ENCODE measurements at regions not wholly inside any gene's neighbourhood (a gene's known extent, or its start where the extent isn't known, plus 50 kb on each side); places are given as distances from the start of the nearest gene placed in this dataset.

- no peak overlapping the region for H3K9ac ChIP-seq
- no peaks in the 10 kb centered on the region for H3K27me3 ChIP-seq
- H3K36me3 ChIP-seq, result no peaks in the 10 kb centered on the region
- H4K20me1 ChIP-seq, result no peaks in the 10 kb centered on the region
- H3K4me3 ChIP-seq, result no peak overlapping the region
- H3K27ac ChIP-seq, result no peak overlapping the region
- H3K4me2 ChIP-seq, result no peak overlapping the region
- H3K4me1 ChIP-seq, result no peaks in the 10 kb centered on the region
- TF ChIP-seq Cebpa-rat (IDR thresholded peaks at IDR 0.05), result no peak
- H3K9me3 ChIP-seq, result no peaks in the 10 kb centered on the region
These were observed 277.0 kb downstream of the CDH2 start for GRCh38 chr18:27899893-27900292.

- H3K27me3 ChIP-seq, result no peaks in the 10 kb centered on the region
These were observed 282.2 kb downstream of the CDH2 start for GRCh38 chr18:27894746-27895145.

GRCh38 chr18:27887711-27888495 lies 289.0 kb downstream of the CDH2 start:
- H3K36me3 ChIP-seq, result no peaks in the 10 kb centered on the region
- no peaks in the 10 kb centered on the region for H3K27me3 ChIP-seq
- H3K9me3 ChIP-seq, result no peaks in the 10 kb centered on the region
- H4K20me1 ChIP-seq, result no peaks in the 10 kb centered on the region
- H3K27ac ChIP-seq, result no peak overlapping the region
- H3K4me2 ChIP-seq, result no peak overlapping the region
- no peak for TF ChIP-seq Cebpa-rat (IDR thresholded peaks at IDR 0.05)
- no peak overlapping the region for H3K9ac ChIP-seq
- no peaks in the 10 kb centered on the region for H3K4me1 ChIP-seq
- no peak overlapping the region for H3K4me3 ChIP-seq

More at GRCh38 chr18:27894746-27895145, 282.2 kb downstream of the CDH2 start:
- no peaks in the 10 kb centered on the region for H3K36me3 ChIP-seq
- no peaks in the 10 kb centered on the region for H4K20me1 ChIP-seq
- H3K4me2 ChIP-seq, result no peak overlapping the region
- no peaks in the 10 kb centered on the region for H3K4me1 ChIP-seq
- no peaks in the 10 kb centered on the region for H3K9me3 ChIP-seq
- H3K4me3 ChIP-seq, result no peak overlapping the region
- TF ChIP-seq Cebpa-rat (IDR thresholded peaks at IDR 0.05), result no peak
- no peak overlapping the region for H3K9ac ChIP-seq
- H3K27ac ChIP-seq, result no peak overlapping the region

GRCh38 chr18:27887287-27887686 lies 289.6 kb downstream of the CDH2 start:
- H3K9ac ChIP-seq, result no peak overlapping the region
- H3K4me2 ChIP-seq, result no peak overlapping the region
- H4K20me1 ChIP-seq, result no peaks in the 10 kb centered on the region
- H3K4me1 ChIP-seq, result no peaks in the 10 kb centered on the region
- no peaks in the 10 kb centered on the region for H3K9me3 ChIP-seq
- H3K27me3 ChIP-seq, result no peaks in the 10 kb centered on the region
- TF ChIP-seq Cebpa-rat (IDR thresholded peaks at IDR 0.05), result no peak
- no peak overlapping the region for H3K27ac ChIP-seq
- no peak overlapping the region for H3K4me3 ChIP-seq
- no peaks in the 10 kb centered on the region for H3K36me3 ChIP-seq

GRCh38 chr18:27879540-27879939 lies 297.4 kb downstream of the CDH2 start:
- Histone ChIP-seq H3K27me3 (no peaks in the 10 kb centered on the region), H3K9me3 (no peaks in the 10 kb centered on the region), H3K36me3 (no peaks in the 10 kb centered on the region), H3K4me2 (no peak overlapping the region), H3K9ac (no peak overlapping the region), H4K20me1 (no peaks in the 10 kb centered on the region), H3K4me1 (no peaks in the 10 kb centered on the region), H3K4me3 (no peak overlapping the region), H3K27ac (no peak overlapping the region)
- TF ChIP-seq Cebpa-rat (IDR thresholded peaks at IDR 0.05), result no peak

GRCh38 chr18:27871726-27872125 lies 305.2 kb downstream of the CDH2 start:
- Histone ChIP-seq H3K4me1 (no peaks in the 10 kb centered on the region), H3K4me3 (no peak overlapping the region), H3K9me3 (no peaks in the 10 kb centered on the region), H3K27ac (no peak overlapping the region), H3K4me2 (no peak overlapping the region), H3K27me3 (no peaks in the 10 kb centered on the region), H4K20me1 (no peaks in the 10 kb centered on the region), H3K36me3 (no peaks in the 10 kb centered on the region), H3K9ac (no peak overlapping the region)
- no peak for TF ChIP-seq Cebpa-rat (IDR thresholded peaks at IDR 0.05)

GRCh38 chr18:27869735-27870134 lies 307.2 kb downstream of the CDH2 start:
- Histone ChIP-seq H3K27me3 (no peaks in the 10 kb centered on the region), H3K4me2 (no peak overlapping the region), H3K36me3 (no peaks in the 10 kb centered on the region), H3K9me3 (no peaks in the 10 kb centered on the region), H3K9ac (no peak overlapping the region), H3K4me1 (no peaks in the 10 kb centered on the region), H3K27ac (no peak overlapping the region), H3K4me3 (no peak overlapping the region), H4K20me1 (no peaks in the 10 kb centered on the region)
- TF ChIP-seq Cebpa-rat (IDR thresholded peaks at IDR 0.05), result no peak

- no peak for TF ChIP-seq Cebpa-rat (IDR thresholded peaks at IDR 0.05)
- Histone ChIP-seq H3K4me3 (no peak overlapping the region), H3K9ac (no peak overlapping the region), H3K27me3 (no peaks in the 10 kb centered on the region), H3K27ac (no peak overlapping the region), H3K4me2 (no peak overlapping the region), H4K20me1 (no peaks in the 10 kb centered on the region), H3K4me1 (0 out of 2 replicates have a peak, but pooled peaks cover 5% of the 10 kb centered on the region), H3K36me3 (no peaks in the 10 kb centered on the region), H3K9me3 (no peaks in the 10 kb centered on the region)
These were observed 311.5 kb downstream of the CDH2 start for GRCh38 chr18:27865431-27865830.

GRCh38 chr18:27863780-27864430 lies 313.0 kb downstream of the CDH2 start:
- H3K27me3 ChIP-seq, result no peaks in the 10 kb centered on the region
- no peaks in the 10 kb centered on the region for H3K9me3 ChIP-seq
- no peak overlapping the region for H3K27ac ChIP-seq
- H3K4me2 ChIP-seq, result no peak overlapping the region
- H3K36me3 ChIP-seq, result no peaks in the 10 kb centered on the region
- H3K4me1 ChIP-seq, result 0 out of 2 replicates have a peak, but pooled peaks cover 10% of the 10 kb centered on the region
- no peak for TF ChIP-seq Cebpa-rat (IDR thresholded peaks at IDR 0.05)
- no peak overlapping the region for H3K9ac ChIP-seq
- no peak overlapping the region for H3K4me3 ChIP-seq
- no peaks in the 10 kb centered on the region for H4K20me1 ChIP-seq

GRCh38 chr18:27862041-27862682 lies 314.8 kb downstream of the CDH2 start:
- Histone ChIP-seq H3K27ac (no peak overlapping the region), H3K4me1 (0 out of 2 replicates have a peak, but pooled peaks cover 10% of the 10 kb centered on the region), H4K20me1 (no peaks in the 10 kb centered on the region), H3K27me3 (no peaks in the 10 kb centered on the region), H3K9ac (no peak overlapping the region), H3K9me3 (no peaks in the 10 kb centered on the region), H3K4me3 (no peak overlapping the region), H3K36me3 (no peaks in the 10 kb centered on the region), H3K4me2 (no peak overlapping the region)
- TF ChIP-seq Cebpa-rat (IDR thresholded peaks at IDR 0.05), result no peak

Data from BLaER1 (cell line).